WI38 (cell line): ENCODE measurements at regions not wholly inside any gene's neighbourhood (a gene's known extent, or its start where the extent isn't known, plus 50 kb on each side); places are given as distances from the start of the nearest gene placed in this dataset.

Source experiments
- H3K4me3 ChIP-seq: 2 replicates; pipeline ENCODE4 v1.5.1; 2011; ENCODE audit warnings: low read depth, mild to moderate bottlenecking, control low read depth, low read length
- TF ChIP-seq, protein P1 (sequence below): IDR thresholded peaks from 2 replicates; pipeline ENCODE4 v1.5.1; 2012; ENCODE audit warnings: low read depth, mild to moderate bottlenecking, control low read depth, low read length

DNA sequence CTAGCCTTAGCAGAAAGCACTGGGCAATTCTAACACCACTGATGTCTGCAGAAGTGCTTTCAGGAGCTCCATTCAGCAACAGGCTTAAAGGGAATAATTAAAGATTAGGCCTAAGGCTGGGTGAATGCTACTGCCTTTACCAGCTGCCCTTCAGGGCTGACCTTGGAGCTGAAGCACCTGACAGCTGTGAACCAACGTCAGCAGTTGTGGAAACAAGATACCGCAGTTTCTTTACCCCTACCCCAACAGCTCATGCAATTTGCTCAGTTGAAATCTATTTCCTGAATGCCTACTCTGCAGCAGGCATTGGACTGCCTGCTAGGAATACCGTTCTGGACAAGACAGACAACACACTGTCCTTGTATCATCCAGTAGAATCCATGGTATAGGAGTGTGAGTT, 51.5 kb upstream of the ADTRP start:
- H3K4me3 ChIP-seq: no peak overlapping the region
- TF ChIP-seq, protein P1, sequence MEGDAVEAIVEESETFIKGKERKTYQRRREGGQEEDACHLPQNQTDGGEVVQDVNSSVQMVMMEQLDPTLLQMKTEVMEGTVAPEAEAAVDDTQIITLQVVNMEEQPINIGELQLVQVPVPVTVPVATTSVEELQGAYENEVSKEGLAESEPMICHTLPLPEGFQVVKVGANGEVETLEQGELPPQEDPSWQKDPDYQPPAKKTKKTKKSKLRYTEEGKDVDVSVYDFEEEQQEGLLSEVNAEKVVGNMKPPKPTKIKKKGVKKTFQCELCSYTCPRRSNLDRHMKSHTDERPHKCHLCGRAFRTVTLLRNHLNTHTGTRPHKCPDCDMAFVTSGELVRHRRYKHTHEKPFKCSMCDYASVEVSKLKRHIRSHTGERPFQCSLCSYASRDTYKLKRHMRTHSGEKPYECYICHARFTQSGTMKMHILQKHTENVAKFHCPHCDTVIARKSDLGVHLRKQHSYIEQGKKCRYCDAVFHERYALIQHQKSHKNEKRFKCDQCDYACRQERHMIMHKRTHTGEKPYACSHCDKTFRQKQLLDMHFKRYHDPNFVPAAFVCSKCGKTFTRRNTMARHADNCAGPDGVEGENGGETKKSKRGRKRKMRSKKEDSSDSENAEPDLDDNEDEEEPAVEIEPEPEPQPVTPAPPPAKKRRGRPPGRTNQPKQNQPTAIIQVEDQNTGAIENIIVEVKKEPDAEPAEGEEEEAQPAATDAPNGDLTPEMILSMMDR: no peak

DNA sequence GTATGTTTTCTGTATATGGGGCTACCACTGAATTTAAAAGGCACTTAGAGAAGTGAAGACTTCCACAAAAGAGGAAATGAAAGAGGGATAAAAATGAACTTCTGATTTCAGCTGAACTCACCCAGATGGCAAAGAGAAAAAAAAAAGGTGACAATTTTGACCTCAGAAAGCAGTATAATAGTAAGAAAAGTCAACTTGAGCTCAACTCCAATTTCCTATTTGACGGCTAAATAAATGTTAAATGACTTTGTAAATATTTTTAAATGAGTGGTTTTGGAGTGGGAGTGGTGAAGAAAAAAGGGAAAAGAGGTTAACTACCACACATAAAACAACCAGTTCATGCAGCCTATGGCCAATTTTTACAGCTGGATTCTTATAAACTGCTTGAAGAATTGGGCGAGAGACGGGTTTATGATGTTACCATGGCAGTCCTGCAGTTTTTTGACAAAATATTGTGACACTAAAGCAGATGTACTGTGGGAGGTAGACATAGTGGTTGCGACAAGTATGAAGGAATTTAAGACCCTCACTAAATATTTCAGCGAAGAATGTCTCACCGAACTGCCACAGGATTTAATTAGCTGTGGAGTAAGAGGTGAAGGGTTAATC, 49.8 kb upstream of the ADTRP start:
- TF ChIP-seq, protein P1: no peak
- H3K4me3 ChIP-seq: no peak overlapping the region
